ENCODE measurements at regions not wholly inside any gene's neighbourhood (a gene's known extent, or its start where the extent isn't known, plus 50 kb on each side); places are given as distances from the start of the nearest gene placed in this dataset.

DNA sequence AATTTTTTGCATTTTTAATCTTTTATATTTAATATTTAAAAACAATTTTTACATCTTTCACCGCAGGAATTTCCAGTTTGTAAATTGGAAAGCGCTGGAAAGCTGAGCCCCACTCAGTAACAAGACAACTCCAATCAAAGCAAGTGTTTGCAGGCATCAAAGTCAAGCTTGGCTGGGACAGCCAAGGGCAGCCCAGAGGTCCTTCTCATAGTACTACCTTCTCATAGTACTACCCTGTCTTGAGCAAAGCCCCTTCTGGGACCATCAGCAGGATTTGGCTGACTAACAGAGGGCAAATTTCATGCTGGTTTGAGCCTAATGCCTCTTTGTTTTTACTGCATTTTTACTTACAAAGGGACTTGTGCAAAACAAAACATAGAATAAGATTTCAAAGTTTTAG lies 228.3 kb downstream of the SIM1 start:
- TF ChIP-seq EZH2 (IDR thresholded peaks at IDR 0.05; ENCODE audit: borderline replicate concordance, insufficient read depth, low read length, poor library complexity, severe bottlenecking) (no peak), EP300 (conservative IDR thresholded peaks at IDR 0.05; ENCODE audit: poor library complexity, severe bottlenecking) (no peak), CTCF (IDR thresholded peaks at IDR 0.05; ENCODE audit: poor library complexity, severe bottlenecking) (no peak), MXI1 (conservative IDR thresholded peaks at IDR 0.05; ENCODE audit: poor library complexity, severe bottlenecking) (no peak), TAF1 (IDR thresholded peaks at IDR 0.05; ENCODE audit: low read depth) (no peak), SMC3 (conservative IDR thresholded peaks at IDR 0.05; ENCODE audit: poor library complexity) (no peak), POLR2AphosphoS5 (IDR thresholded peaks at IDR 0.05) (no peak), RAD21 (conservative IDR thresholded peaks at IDR 0.05) (no peak)
- TF ChIP-seq, protein P1, sequence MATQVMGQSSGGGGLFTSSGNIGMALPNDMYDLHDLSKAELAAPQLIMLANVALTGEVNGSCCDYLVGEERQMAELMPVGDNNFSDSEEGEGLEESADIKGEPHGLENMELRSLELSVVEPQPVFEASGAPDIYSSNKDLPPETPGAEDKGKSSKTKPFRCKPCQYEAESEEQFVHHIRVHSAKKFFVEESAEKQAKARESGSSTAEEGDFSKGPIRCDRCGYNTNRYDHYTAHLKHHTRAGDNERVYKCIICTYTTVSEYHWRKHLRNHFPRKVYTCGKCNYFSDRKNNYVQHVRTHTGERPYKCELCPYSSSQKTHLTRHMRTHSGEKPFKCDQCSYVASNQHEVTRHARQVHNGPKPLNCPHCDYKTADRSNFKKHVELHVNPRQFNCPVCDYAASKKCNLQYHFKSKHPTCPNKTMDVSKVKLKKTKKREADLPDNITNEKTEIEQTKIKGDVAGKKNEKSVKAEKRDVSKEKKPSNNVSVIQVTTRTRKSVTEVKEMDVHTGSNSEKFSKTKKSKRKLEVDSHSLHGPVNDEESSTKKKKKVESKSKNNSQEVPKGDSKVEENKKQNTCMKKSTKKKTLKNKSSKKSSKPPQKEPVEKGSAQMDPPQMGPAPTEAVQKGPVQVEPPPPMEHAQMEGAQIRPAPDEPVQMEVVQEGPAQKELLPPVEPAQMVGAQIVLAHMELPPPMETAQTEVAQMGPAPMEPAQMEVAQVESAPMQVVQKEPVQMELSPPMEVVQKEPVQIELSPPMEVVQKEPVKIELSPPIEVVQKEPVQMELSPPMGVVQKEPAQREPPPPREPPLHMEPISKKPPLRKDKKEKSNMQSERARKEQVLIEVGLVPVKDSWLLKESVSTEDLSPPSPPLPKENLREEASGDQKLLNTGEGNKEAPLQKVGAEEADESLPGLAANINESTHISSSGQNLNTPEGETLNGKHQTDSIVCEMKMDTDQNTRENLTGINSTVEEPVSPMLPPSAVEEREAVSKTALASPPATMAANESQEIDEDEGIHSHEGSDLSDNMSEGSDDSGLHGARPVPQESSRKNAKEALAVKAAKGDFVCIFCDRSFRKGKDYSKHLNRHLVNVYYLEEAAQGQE (IDR thresholded peaks at IDR 0.05; ENCODE audit: borderline replicate concordance) = no peak
